ENCODE measurements at regions not wholly inside any gene's neighbourhood (a gene's known extent, or its start where the extent isn't known, plus 50 kb on each side); places are given as distances from the start of the nearest gene placed in this dataset.
"Not testable (repeated sequence)": the region's sequence is repeated elsewhere in the genome, so short reads cannot be mapped to it uniquely, and the experiment has no call there.

GRCh38 chr19:30066781-30067759 lies 125.0 kb downstream of the URI1 start:
- DNase-seq, result no peak

GRCh38 chr19:30067956-30068506 lies 126.0 kb downstream of the URI1 start:
- not testable (repeated sequence) for DNase-seq

GRCh38 chr19:30068528-30069395 lies 126.7 kb downstream of the URI1 start:
- no peak for DNase-seq

GRCh38 chr19:30069535-30070197 lies 127.6 kb downstream of the URI1 start:
- no peak for DNase-seq

GRCh38 chr19:30070198-30070967 lies 128.3 kb downstream of the URI1 start:
- DNase-seq, result no peak

- DNase-seq, result no peak
These were observed 129.1 kb downstream of the URI1 start for GRCh38 chr19:30070968-30071632.

GRCh38 chr19:30071871-30072270 lies 129.8 kb downstream of the URI1 start:
- no peak for DNase-seq

- no peak for DNase-seq
These were observed 131.3 kb downstream of the URI1 start for GRCh38 chr19:30073152-30074000.

- DNase-seq, result no peak
These were observed 132.1 kb downstream of the URI1 start for GRCh38 chr19:30074096-30074495.

GRCh38 chr19:30074741-30075715 lies 133.0 kb downstream of the URI1 start:
- no peak for DNase-seq

- no peak for DNase-seq
These were observed 134.1 kb downstream of the URI1 start for GRCh38 chr19:30076101-30076551.

GRCh38 chr19:30076751-30077670 lies 135.0 kb downstream of the URI1 start:
- DNase-seq, result no peak

GRCh38 chr19:30077851-30078355 lies 135.9 kb downstream of the URI1 start:
- no peak for DNase-seq

GRCh38 chr19:30078381-30078910 lies 136.4 kb downstream of the URI1 start:
- DNase-seq, result no peak

- DNase-seq, result no peak
These were observed 137.2 kb downstream of the URI1 start for GRCh38 chr19:30079200-30079599.

GRCh38 chr19:30082168-30082567 lies 140.1 kb downstream of the URI1 start:
- no peak for DNase-seq

- no peak for DNase-seq
These were observed 140.6 kb downstream of the URI1 start for GRCh38 chr19:30082611-30083010.

All from fibroblast of skin of scalp (primary cell).